Amniotic stem cell (primary cell): ENCODE measurements at regions not wholly inside any gene's neighbourhood (a gene's known extent, or its start where the extent isn't known, plus 50 kb on each side); places are given as distances from the start of the nearest gene placed in this dataset.

ENCODE experiments used
- DNase-seq: peaks from one replicate; lab custom pipeline; 2025; lab: John Stamatoyannopoulos, UW

- DNase-seq: no peak
These were observed 319.1 kb downstream of the GPATCH2 start for GRCh38 chr1:217311766-217312165.

GRCh38 chr1:217311269-217311668, 319.6 kb downstream of the GPATCH2 start:
- no peak for DNase-seq

GRCh38 chr1:217281332-217281731, 349.6 kb downstream of the GPATCH2 start:
- no peak for DNase-seq

GRCh38 chr1:217275655-217276398, 355.1 kb downstream of the GPATCH2 start:
- DNase-seq: peak; percentile 26

- peak; percentile 10 for DNase-seq
These were observed 355.8 kb downstream of the GPATCH2 start for GRCh38 chr1:217274927-217275654.

GRCh38 chr1:217274416-217274815, 356.5 kb downstream of the GPATCH2 start:
- no peak for DNase-seq

- DNase-seq: no peak
These were observed 357.0 kb downstream of the GPATCH2 start for GRCh38 chr1:217273866-217274265.

GRCh38 chr1:217272385-217272784, 358.5 kb downstream of the GPATCH2 start:
- DNase-seq: peak; percentile 18

- no peak for DNase-seq
These were observed 360.8 kb downstream of the GPATCH2 start for GRCh38 chr1:217270101-217270500.

- DNase-seq: no peak
These were observed 362.8 kb downstream of the GPATCH2 start for GRCh38 chr1:217268058-217268457.

GRCh38 chr1:217261636-217262035, 369.3 kb downstream of the GPATCH2 start:
- DNase-seq: no peak

- no peak for DNase-seq
These were observed 370.2 kb downstream of the GPATCH2 start for GRCh38 chr1:217260676-217261075.

- no peak for DNase-seq
These were observed 376.9 kb downstream of the GPATCH2 start for GRCh38 chr1:217253985-217254384.

- DNase-seq: no peak
These were observed 377.5 kb downstream of the GPATCH2 start for GRCh38 chr1:217253351-217253750.

- DNase-seq: no peak
These were observed 379.8 kb downstream of the GPATCH2 start for GRCh38 chr1:217251121-217251520.

GRCh38 chr1:217249857-217250256, 381.0 kb downstream of the GPATCH2 start:
- no peak for DNase-seq

GRCh38 chr1:217244971-217245370, 385.9 kb downstream of the GPATCH2 start:
- DNase-seq: no peak

- no peak for DNase-seq
These were observed 390.2 kb downstream of the GPATCH2 start for GRCh38 chr1:217240656-217241055.

- no peak for DNase-seq
These were observed 391.9 kb downstream of the GPATCH2 start for GRCh38 chr1:217238945-217239344.

GRCh38 chr1:217230412-217230811, 400.5 kb downstream of the GPATCH2 start:
- no peak for DNase-seq

GRCh38 chr1:217228689-217229088, 402.2 kb downstream of the GPATCH2 start:
- DNase-seq: no peak

GRCh38 chr1:217224201-217224600, 406.7 kb downstream of the GPATCH2 start:
- DNase-seq: no peak

GRCh38 chr1:217214551-217214950, 416.3 kb downstream of the GPATCH2 start:
- DNase-seq: no peak

- DNase-seq: no peak
These were observed 419.4 kb downstream of the GPATCH2 start for GRCh38 chr1:217211486-217211885.
